H1 (cell line): ENCODE measurements at regions not wholly inside any gene's neighbourhood (a gene's known extent, or its start where the extent isn't known, plus 50 kb on each side); places are given as distances from the start of the nearest gene placed in this dataset.

Experiments used
- CTCF ChIA-PET: fragments of 300-600 bp; sonication (Branson Sonifier 250); formaldehyde crosslinking; loops from one replicate; lab custom pipeline; 2021; ENCODE audit not compliant: partially characterized antibody; lab: Charles Lee
- POLR2A ChIA-PET: fragments of 300-600 bp; sonication (Branson Sonifier 250); formaldehyde crosslinking; loops from one replicate; lab custom pipeline; 2021; ENCODE audit warnings: inconsistent platforms; ENCODE audit not compliant: partially characterized antibody; lab: Charles Lee
- DNase-seq, 2 experiments: peaks; one replicate each; pipeline versions ENCODE4 v3.0.0 to v3.0.0-alpha.2; 2010 to 2022; ENCODE audit warnings: low spot score in 2 of 2, low read depth in 1 of 2, mixed read lengths in 1 of 2
- FAIRE-seq: peaks from 2 replicates; lab custom pipeline; 2011; peaks lifted over from hg19 to GRCh38; lab: Jason Lieb, UNC
- H2AFZ ChIP-seq: 2 replicates; pipeline ENCODE4 v1.8.1; 2012; ENCODE audit warnings: low read length, inconsistent platforms
- H2AK5ac ChIP-seq: 2 replicates; pipeline ENCODE4 v1.6.1; 2013; ENCODE audit warnings: low read depth, low read length
- H2BK120ac ChIP-seq: replicated peaks from 2 replicates; pipeline ENCODE3; 2013; ENCODE audit warnings: low read depth, low read length, inconsistent platforms
- H2BK12ac ChIP-seq: 2 replicates; pipeline ENCODE4 v1.6.1; 2013; ENCODE audit warnings: low read depth, low read length
- H2BK15ac ChIP-seq: 2 replicates; pipeline ENCODE4 v1.6.1; 2013; ENCODE audit warnings: low read length
- H2BK20ac ChIP-seq: 2 replicates; pipeline ENCODE4 v1.6.1; 2013; ENCODE audit warnings: low read length
- H2BK5ac ChIP-seq: 2 replicates; pipeline ENCODE4 v1.6.1; 2013; ENCODE audit warnings: low read depth, low read length
- H3K14ac ChIP-seq: 2 replicates; pipeline ENCODE4 v1.6.1; 2013; ENCODE audit warnings: inconsistent platforms; ENCODE audit not compliant: insufficient read length
- H3K18ac ChIP-seq: 2 replicates; pipeline ENCODE4 v1.6.1; 2013; ENCODE audit warnings: low read length; ENCODE audit errors: extremely low read depth
- H3K23ac ChIP-seq: 2 replicates; pipeline ENCODE4 v1.6.1; 2013; ENCODE audit warnings: inconsistent platforms; ENCODE audit not compliant: insufficient read length
- H3K23me2 ChIP-seq: 2 replicates; pipeline ENCODE4 v1.6.1; 2013; ENCODE audit warnings: low read depth, low read length
- H3K27ac ChIP-seq: 2 replicates; pipeline ENCODE4 v1.6.1; 2011; ENCODE audit warnings: low read depth, low read length, inconsistent platforms
- H3K27me3 ChIP-seq, 4 experiments: replicated peaks in 1 of 4; 1 replicate in 1 of 4; 2 replicates in 3 of 4; pipeline versions ENCODE4 v1.6.1 to v1.8.1; 2011 to 2013; ENCODE audit warnings: low read length in 3 of 4, mild to moderate bottlenecking in 3 of 4, inconsistent platforms in 2 of 4, mixed read lengths in 2 of 4, moderate library complexity in 1 of 4; ENCODE audit not compliant: control insufficient read depth in 3 of 4, insufficient read depth in 3 of 4; ENCODE audit errors: extremely low read depth in 1 of 4
- H3K36me3 ChIP-seq, 4 experiments: 2 replicates each; pipeline versions ENCODE4 v1.6.1 to v1.8.1; 2011 to 2013; ENCODE audit warnings: mild to moderate bottlenecking in 4 of 4, low read length in 3 of 4, moderate library complexity in 2 of 4, control low read depth in 1 of 4, inconsistent platforms in 1 of 4; ENCODE audit not compliant: insufficient read depth in 4 of 4, control insufficient read depth in 2 of 4
- H3K4ac ChIP-seq: replicated peaks from 2 replicates; pipeline ENCODE3; 2013; ENCODE audit warnings: low read length, low read depth, mixed read lengths, inconsistent platforms; ENCODE audit not compliant: insufficient read length
- H3K4me1 ChIP-seq, 4 experiments: replicated peaks in 1 of 4; 1 replicate in 1 of 4; 2 replicates in 3 of 4; pipeline versions ENCODE4 v1.6.1 to v1.8.1; 2011 to 2013; ENCODE audit warnings: low read length in 3 of 4, inconsistent platforms in 2 of 4, mixed read lengths in 1 of 4; ENCODE audit not compliant: insufficient read depth in 4 of 4, control insufficient read depth in 3 of 4
- H3K4me2 ChIP-seq, 2 experiments: 2 replicates each; pipeline versions ENCODE4 v1.6.1 to v1.8.1; 2011 to 2013; ENCODE audit warnings: low read depth in 2 of 2, low read length in 2 of 2, control low read depth in 1 of 2, inconsistent platforms in 1 of 2, mild to moderate bottlenecking in 1 of 2; ENCODE audit not compliant: insufficient read depth in 1 of 2
- H3K4me3 ChIP-seq, 4 experiments: fragments of 200-600, 300-600 bp in 1 of 4; sonication (generic), shearing (Covaris generic), sonication (Bioruptor Twin) in 1 of 4; 2 replicates each; pipeline versions ENCODE4 v1.5.1 to v1.8.1; 2011 to 2016; ENCODE audit warnings: low read length in 4 of 4, low read depth in 3 of 4, control low read depth in 2 of 4, inconsistent platforms in 2 of 4, mild to moderate bottlenecking in 2 of 4, mixed read lengths in 1 of 4, moderate library complexity in 1 of 4; ENCODE audit not compliant: insufficient read depth in 2 of 4; ENCODE audit errors: extremely low read depth in 1 of 4
- H3K56ac ChIP-seq: replicated peaks from 2 replicates; pipeline ENCODE3; 2013; ENCODE audit warnings: low read depth, mild to moderate bottlenecking, mixed read lengths, low read length, inconsistent platforms; ENCODE audit not compliant: insufficient read length
- H3K79me1 ChIP-seq: 2 replicates; pipeline ENCODE4 v1.6.1; 2013; ENCODE audit warnings: low read depth, low read length, control low read depth
- H3K79me2 ChIP-seq, 2 experiments: 2 replicates each; pipeline versions ENCODE4 v1.6.1 to v1.8.1; 2012 to 2013; ENCODE audit warnings: low read length in 2 of 2, mild to moderate bottlenecking in 2 of 2, inconsistent platforms in 1 of 2; ENCODE audit not compliant: insufficient read depth in 2 of 2, control insufficient read depth in 1 of 2
- H3K9ac ChIP-seq, 4 experiments: replicated peaks in 1 of 4; 1 replicate in 1 of 4; 2 replicates in 3 of 4; pipeline versions ENCODE4 v1.6.1 to v1.8.1; 2011 to 2013; ENCODE audit warnings: low read depth in 3 of 4, low read length in 3 of 4, control low read depth in 2 of 4, mild to moderate bottlenecking in 2 of 4, moderate library complexity in 2 of 4, inconsistent platforms in 1 of 4; ENCODE audit errors: extremely low read depth in 1 of 4
- H3K9me3 ChIP-seq, 2 experiments: 2 replicates each; pipeline versions ENCODE4 v1.6.1 to v1.8.1; 2012 to 2013; ENCODE audit warnings: mild to moderate bottlenecking in 2 of 2, moderate library complexity in 2 of 2, control low read depth in 1 of 2, inconsistent platforms in 1 of 2, low read depth in 1 of 2, low read length in 1 of 2, mixed read lengths in 1 of 2; ENCODE audit not compliant: insufficient read depth in 2 of 2
- H4K20me1 ChIP-seq, 2 experiments: replicated peaks in 1 of 2; 2 replicates each; pipeline versions ENCODE3 to v1.8.1; 2011 to 2013; ENCODE audit warnings: inconsistent platforms in 2 of 2, low read length in 2 of 2, mild to moderate bottlenecking in 1 of 2; ENCODE audit not compliant: insufficient read depth in 2 of 2, control insufficient read depth in 1 of 2
- H4K5ac ChIP-seq: 2 replicates; pipeline ENCODE4 v1.6.1; 2013; ENCODE audit warnings: low read length, low read depth, mixed read lengths, inconsistent platforms; ENCODE audit not compliant: insufficient read length
- H4K8ac ChIP-seq: 2 replicates; pipeline ENCODE4 v1.8.0; 2013; ENCODE audit warnings: mild to moderate bottlenecking, moderate library complexity, low read length, inconsistent platforms; ENCODE audit not compliant: insufficient read depth; ENCODE audit errors: extremely low read depth
- H4K91ac ChIP-seq: replicated peaks from 2 replicates; pipeline ENCODE3; 2013; ENCODE audit warnings: low read length, mixed read lengths, inconsistent platforms; ENCODE audit not compliant: insufficient read length
- BACH1 ChIP-seq: IDR thresholded peaks from 2 replicates; pipeline ENCODE4 v1.6.1; 2012; ENCODE audit warnings: low read length, improper control_type of control experiment
- CEBPB ChIP-seq: IDR thresholded peaks from 2 replicates; pipeline ENCODE4 v1.6.1; 2012; ENCODE audit warnings: low read depth, low read length
- CTCF ChIP-seq, 3 experiments: IDR thresholded peaks; 1 replicate in 2 of 3; 2 replicates in 1 of 3; pipeline versions ENCODE4 v1.5.1 to v1.6.1; 2011; ENCODE audit warnings: low read length in 3 of 3, mild to moderate bottlenecking in 3 of 3, inconsistent platforms in 2 of 3, low read depth in 1 of 3, moderate library complexity in 1 of 3; ENCODE audit not compliant: insufficient read depth in 1 of 3; ENCODE audit errors: control extremely low read depth in 1 of 3
- MAFK ChIP-seq: IDR thresholded peaks from 2 replicates; pipeline ENCODE4 v1.6.1; 2012; ENCODE audit warnings: low read depth, mild to moderate bottlenecking, improper control_type of control experiment, low read length
- PHF8 ChIP-seq: fragments of 200-600 bp; sonication (generic); conservative IDR thresholded peaks from 2 replicates; pipeline ENCODE4 v1.7.1; 2012; ENCODE audit warnings: low read depth, mild to moderate bottlenecking, inconsistent platforms, low read length, moderate library complexity
- POU5F1 ChIP-seq: IDR thresholded peaks from 2 replicates; pipeline ENCODE4 v1.6.1; 2011; ENCODE audit warnings: low read depth, mild to moderate bottlenecking, low read length, moderate library complexity
- RAD21 ChIP-seq, 2 experiments: IDR thresholded peaks in 1 of 2; conservative IDR thresholded peaks in 1 of 2; 2 replicates each; pipeline ENCODE4 v1.6.1; 2011; ENCODE audit warnings: low read depth in 2 of 2, low read length in 2 of 2, improper control_type of control experiment in 1 of 2, inconsistent platforms in 1 of 2, mild to moderate bottlenecking in 1 of 2, moderate library complexity in 1 of 2
- RBBP5 ChIP-seq: IDR thresholded peaks from 2 replicates; pipeline ENCODE4 v1.7.1; 2012; ENCODE audit warnings: low read depth, mild to moderate bottlenecking, inconsistent platforms, low read length, moderate library complexity, borderline replicate concordance
- SP4 ChIP-seq: IDR thresholded peaks from 2 replicates; pipeline ENCODE4 v1.6.1; 2012; ENCODE audit warnings: low read length, inconsistent platforms
- WGBS, 2 experiments: shearing (Covaris generic) in 1 of 2; methylation state at CpG; one replicate each; pipeline versions ENCODE4 v1.1.6 to v1.1.7; 2013 to 2015; ENCODE audit warnings: low lambda C conversion rate in 2 of 2, mixed read lengths in 2 of 2, inconsistent platforms in 1 of 2, low coverage in 1 of 2, missing lambda C conversion rate in 1 of 2; ENCODE audit not compliant: insufficient replicate concordance in 2 of 2, insufficient coverage in 1 of 2, insufficient read length in 1 of 2; ENCODE audit errors: extremely low coverage in 1 of 2, missing lambda C conversion rate in 1 of 2; 5-methylcytosine and 5-hydroxymethylcytosine counted together

- Histone ChIP-seq H2AK5ac (no peak overlapping the region), H3K4me1 (no peaks in the 10 kb centered on the region; a peak in 1 of 7 replicates), H2BK5ac (no peak overlapping the region), H3K9ac (no peak overlapping the region), H3K79me2 (no peaks in the 10 kb centered on the region), H4K8ac (no peak overlapping the region), H3K56ac (no peak overlapping the region), H3K27ac (no peak overlapping the region), H3K4me3 (no peak overlapping the region), H2BK20ac (no peak overlapping the region), H3K4ac (no peak overlapping the region), H3K79me1 (no peaks in the 10 kb centered on the region), H3K23ac (no peak overlapping the region), H3K27me3 (no peaks in the 10 kb centered on the region), H3K36me3 (no peaks in the 10 kb centered on the region), H4K91ac (no peak overlapping the region), H3K14ac (no peak overlapping the region), H3K23me2 (no peaks in the 10 kb centered on the region), H2AFZ (no peak overlapping the region), H3K18ac (no peak overlapping the region), H3K4me2 (no peak overlapping the region), H4K20me1 (no peaks in the 10 kb centered on the region), H2BK120ac (no peak overlapping the region), H3K9me3 (no peaks in the 10 kb centered on the region), H2BK12ac (no peak overlapping the region), H4K5ac (no peak overlapping the region), H2BK15ac (no peak overlapping the region)
- POLR2A ChIA-PET: no interaction called here
- CTCF ChIA-PET: interaction anchor here (0.6 to 2.3 kb wide), 9 partner anchors 8 to 1338 kb away, joined by 3 to 11 read pairs (median 3); no protein-coding TSS in a partner anchor
- DNase-seq (no peak), FAIRE-seq (no peak)
- WGBS, 2 experiments: 92% methylated on average over 2 of the region's 2 CpGs; no CpG with 5 or more reads in 1 of the 2 experiments
- no peak for TF ChIP-seq RBBP5
- TF ChIP-seq CEBPB: peak; percentile 59; the same call in 1 of the 2 replicates
- TF ChIP-seq CTCF (IDR thresholded peaks at IDR 0.05; ENCODE audit: control extremely low read depth in 1 of 3, insufficient read depth in 1 of 3, low read depth in 1 of 3, low read length in 3 of 3): peak in 2 of 3 experiments; percentile 29 to 30; a peak in 2 of 4 replicates
- TF ChIP-seq RAD21 (IDR thresholded peaks at IDR 0.05 in 1 of 2, conservative IDR thresholded peaks at IDR 0.05 in 1 of 2; ENCODE audit: low read depth in 2 of 2, low read length in 2 of 2): peak in 1 of 2 experiments; percentile 28; a peak in 2 of 4 replicates
- TF ChIP-seq SP4: no peak
- peak; percentile 58; the same call in 1 of the 2 replicates for TF ChIP-seq BACH1
- no peak for TF ChIP-seq PHF8
- TF ChIP-seq POU5F1: no peak
- peak; percentile 46 for TF ChIP-seq MAFK
Measured at GRCh38 chr1:88029142-88029541, 654.9 kb upstream of the PKN2 start.
